ENCODE measurements at regions not wholly inside any gene's neighbourhood (a gene's known extent, or its start where the extent isn't known, plus 50 kb on each side); places are given as distances from the start of the nearest gene placed in this dataset.
A peak's percentile ranks its signal among the peaks of the same experiment; 100 is the strongest.

GRCh38 chr5:77847814-77848290 lies 71.7 kb upstream of the TBCA start:
- Histone ChIP-seq H3K79me2 (ENCODE audit: insufficient read depth, low read length) (no peaks in the 10 kb centered on the region), H3K4me2 (ENCODE audit: insufficient read depth, low read length) (no peak overlapping the region), H3K27me3 (ENCODE audit: insufficient read depth, low read length) (peaks cover 4% of the 10 kb centered on the region), H3K4me3 (ENCODE audit: insufficient read depth, low read length) (no peak overlapping the region), H2AFZ (ENCODE audit: low read length) (no peak overlapping the region), H3K9me3 (ENCODE audit: low read depth, low read length) (no peaks in the 10 kb centered on the region), H3K4me1 (ENCODE audit: insufficient read depth, low read length) (no peaks in the 10 kb centered on the region), H4K20me1 (ENCODE audit: insufficient read depth, low read length) (no peaks in the 10 kb centered on the region), H3K27ac (ENCODE audit: low read depth, low read length) (no peak overlapping the region), H3K36me3 (ENCODE audit: insufficient read depth, low read length) (no peaks in the 10 kb centered on the region)
- TF ChIP-seq CTCF (IDR thresholded peaks at IDR 0.05; ENCODE audit: extremely low read depth, low read depth, low read length), result no peak
- DNase-seq (ENCODE audit: insufficient read length, low spot score, missing footprints), result no peak

DNA sequence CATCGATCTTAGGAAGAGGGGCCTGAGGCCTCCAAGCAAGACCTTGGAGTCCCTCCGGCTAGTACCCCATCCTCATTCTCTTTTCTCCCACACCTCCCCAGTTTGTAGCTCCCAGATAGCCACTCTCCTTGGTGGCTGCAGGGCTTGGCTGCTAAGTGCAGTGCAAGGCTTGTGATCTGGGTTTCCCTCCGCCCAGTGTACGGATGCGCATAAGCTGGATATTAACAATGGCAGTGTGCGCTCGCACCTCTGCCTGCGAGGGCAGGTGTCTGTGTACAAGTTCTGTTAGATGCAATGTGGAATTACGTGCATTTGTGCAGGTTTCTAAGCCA lies 71.0 kb upstream of the TBCA start:
- no peaks in the 10 kb centered on the region for H3K79me2 ChIP-seq (ENCODE audit: insufficient read depth, low read length)
- H3K4me2 ChIP-seq (ENCODE audit: insufficient read depth, low read length), result no peak overlapping the region
- H3K27me3 ChIP-seq (ENCODE audit: insufficient read depth, low read length), result peaks cover 4% of the 10 kb centered on the region
- no peaks in the 10 kb centered on the region for H3K4me1 ChIP-seq (ENCODE audit: insufficient read depth, low read length)
- H3K36me3 ChIP-seq (ENCODE audit: insufficient read depth, low read length), result no peaks in the 10 kb centered on the region
- H3K4me3 ChIP-seq (ENCODE audit: insufficient read depth, low read length), result no peak overlapping the region
- no peaks in the 10 kb centered on the region for H4K20me1 ChIP-seq (ENCODE audit: insufficient read depth, low read length)
- H3K27ac ChIP-seq (ENCODE audit: low read depth, low read length), result no peak overlapping the region
- H2AFZ ChIP-seq (ENCODE audit: low read length), result no peak overlapping the region
- H3K9me3 ChIP-seq (ENCODE audit: low read depth, low read length), result no peaks in the 10 kb centered on the region
- no peak for TF ChIP-seq CTCF (IDR thresholded peaks at IDR 0.05; ENCODE audit: extremely low read depth, low read depth, low read length)
- DNase-seq (ENCODE audit: insufficient read length, low spot score, missing footprints), result no peak

DNA sequence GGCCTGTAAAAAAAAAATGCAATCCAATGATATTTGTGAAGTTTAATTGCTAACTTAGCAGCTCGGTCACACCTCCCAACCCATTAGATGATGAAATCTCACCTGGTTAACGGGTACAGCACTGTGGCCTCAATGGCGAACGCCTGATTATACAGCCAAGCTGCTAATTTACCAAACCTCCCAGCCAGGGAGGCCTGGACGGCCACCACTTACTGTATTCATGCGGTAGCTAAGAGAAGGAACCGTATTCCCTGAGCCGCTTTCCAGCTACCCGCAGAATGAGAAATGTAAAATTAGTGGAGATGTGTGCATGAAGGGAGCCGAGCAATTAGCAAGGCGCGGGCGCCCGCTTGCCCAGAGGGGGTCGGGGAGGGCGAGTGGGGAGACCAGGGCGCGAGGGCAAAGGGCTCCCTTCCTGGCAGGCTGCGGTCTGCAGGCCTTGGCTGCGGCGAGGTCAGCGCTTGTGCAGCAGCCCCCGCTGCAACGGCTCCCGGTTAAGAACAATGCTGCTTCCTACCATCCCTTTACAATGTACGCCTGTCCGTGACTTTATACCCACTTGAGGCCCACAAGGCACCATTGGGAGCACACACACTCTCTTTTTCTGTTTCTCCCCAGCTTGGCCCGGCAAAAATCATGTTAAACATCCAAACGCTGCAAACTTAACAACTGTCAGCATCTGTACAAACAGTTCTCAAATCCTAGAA lies 70.4 kb upstream of the TBCA start:
- H3K4me3 ChIP-seq (ENCODE audit: insufficient read depth, low read length), result no peak overlapping the region
- no peaks in the 10 kb centered on the region for H3K36me3 ChIP-seq (ENCODE audit: insufficient read depth, low read length)
- H3K27me3 ChIP-seq (ENCODE audit: insufficient read depth, low read length), result peaks cover 4% of the 10 kb centered on the region
- H2AFZ ChIP-seq (ENCODE audit: low read length), result no peak overlapping the region
- H3K4me1 ChIP-seq (ENCODE audit: insufficient read depth, low read length), result no peaks in the 10 kb centered on the region
- no peaks in the 10 kb centered on the region for H3K79me2 ChIP-seq (ENCODE audit: insufficient read depth, low read length)
- H3K9me3 ChIP-seq (ENCODE audit: low read depth, low read length), result no peaks in the 10 kb centered on the region
- no peaks in the 10 kb centered on the region for H4K20me1 ChIP-seq (ENCODE audit: insufficient read depth, low read length)
- H3K27ac ChIP-seq (ENCODE audit: low read depth, low read length), result no peak overlapping the region
- no peak for DNase-seq (ENCODE audit: insufficient read length, low spot score, missing footprints)
- no peak for TF ChIP-seq CTCF (IDR thresholded peaks at IDR 0.05; ENCODE audit: extremely low read depth, low read depth, low read length)
- no peak overlapping the region for H3K4me2 ChIP-seq (ENCODE audit: insufficient read depth, low read length)

GRCh38 chr5:77845324-77845646 lies 69.1 kb upstream of the TBCA start:
- no peak for TF ChIP-seq CTCF (IDR thresholded peaks at IDR 0.05; ENCODE audit: extremely low read depth, low read depth, low read length)

More at GRCh38 chr5:77845324-77845646, 69.1 kb upstream of the TBCA start:
- peak overlapping the region; percentile 88 for H3K4me2 ChIP-seq (ENCODE audit: insufficient read depth, low read length)
- H3K4me1 ChIP-seq (ENCODE audit: insufficient read depth, low read length), result no peaks in the 10 kb centered on the region
- no peaks in the 10 kb centered on the region for H3K79me2 ChIP-seq (ENCODE audit: insufficient read depth, low read length)
- H3K27ac ChIP-seq (ENCODE audit: low read depth, low read length), result no peak overlapping the region
- peaks cover 4% of the 10 kb centered on the region for H3K27me3 ChIP-seq (ENCODE audit: insufficient read depth, low read length)
- no peak overlapping the region for H3K4me3 ChIP-seq (ENCODE audit: insufficient read depth, low read length)
- no peaks in the 10 kb centered on the region for H3K9me3 ChIP-seq (ENCODE audit: low read depth, low read length)
- H4K20me1 ChIP-seq (ENCODE audit: insufficient read depth, low read length), result no peaks in the 10 kb centered on the region
- peak overlapping the region; percentile 83 for H2AFZ ChIP-seq (ENCODE audit: low read length)
- DNase-seq (ENCODE audit: insufficient read length, low spot score, missing footprints), result no peak
- H3K36me3 ChIP-seq (ENCODE audit: insufficient read depth, low read length), result no peaks in the 10 kb centered on the region
